GM23338 (cell line): ENCODE measurements at regions not wholly inside any gene's neighbourhood (a gene's known extent, or its start where the extent isn't known, plus 50 kb on each side); places are given as distances from the start of the nearest gene placed in this dataset.

Experiments used
- ATAC-seq: fragments of 200-7000 bp; cut with Tn5 transposase; 3 replicates; pipeline ENCODE4 v1.9.1; 2020
- DNase-seq: peaks from one replicate; pipeline ENCODE4 v3.0.0-alpha.2; 2015; ENCODE audit warnings: low spot score
- H2AFZ ChIP-seq: fragments of 200-600 bp; sonication (generic); 2 replicates; pipeline ENCODE4 v1.8.0; 2016; ENCODE audit warnings: antibody characterized with exemption, mild to moderate bottlenecking, moderate library complexity
- H3F3A ChIP-seq: fragments of 200-600 bp; sonication (generic); replicated peaks from 2 replicates; pipeline ENCODE4 v1.8.0; 2017; ENCODE audit warnings: antibody characterized with exemption, mixed run types, low read depth
- H3K27ac ChIP-seq: fragments of 200-600 bp; sonication (generic); 2 replicates; pipeline ENCODE4 v1.6.1; 2016; ENCODE audit warnings: low read depth
- H3K27me3 ChIP-seq: fragments of 200-600 bp; sonication (generic); 2 replicates; pipeline ENCODE4 v1.8.0; 2016; ENCODE audit warnings: mild to moderate bottlenecking, mixed run types, moderate library complexity; ENCODE audit not compliant: insufficient read depth
- H3K36me3 ChIP-seq: fragments of 200-600 bp; sonication (generic); 2 replicates; pipeline ENCODE4 v1.8.0; 2016; ENCODE audit warnings: mild to moderate bottlenecking; ENCODE audit not compliant: insufficient read depth
- H3K4me1 ChIP-seq: fragments of 200-600 bp; sonication (generic); 2 replicates; pipeline ENCODE4 v1.8.0; 2016; ENCODE audit warnings: mild to moderate bottlenecking, moderate library complexity; ENCODE audit not compliant: insufficient read depth
- H3K4me2 ChIP-seq: fragments of 200-600 bp; sonication (generic); 2 replicates; pipeline ENCODE4 v1.7.1; 2017; ENCODE audit warnings: mixed run types
- H3K4me3 ChIP-seq: fragments of 200-600 bp; sonication (generic); 2 replicates; pipeline ENCODE4 v1.6.1; 2016; ENCODE audit warnings: mixed run types
- H3K79me2 ChIP-seq: fragments of 200-600 bp; sonication (generic); replicated peaks from 2 replicates; pipeline ENCODE4 v1.8.0; 2017; ENCODE audit warnings: mild to moderate bottlenecking; ENCODE audit not compliant: insufficient read depth
- H3K9me2 ChIP-seq: fragments of 200-600 bp; sonication (generic); 2 replicates; pipeline ENCODE4 v1.8.0; 2017; ENCODE audit not compliant: insufficient read depth
- H4K20me1 ChIP-seq: fragments of 200-600 bp; sonication (generic); replicated peaks from 2 replicates; pipeline ENCODE4 v1.8.0; 2017; ENCODE audit warnings: mild to moderate bottlenecking; ENCODE audit not compliant: insufficient read depth
- H3K27ac Mint-ChIP-seq: 2 replicates; pipeline ENCODE4 v1.8.0; 2020; ENCODE audit warnings: inconsistent platforms, mild to moderate bottlenecking, moderate library complexity, mixed read lengths
- H3K27me3 Mint-ChIP-seq: 3 replicates; pipeline ENCODE4 v1.8.0; 2022; ENCODE audit warnings: low read depth, mild to moderate bottlenecking, moderate library complexity, mixed read lengths, inconsistent platforms; ENCODE audit not compliant: insufficient read depth, poor library complexity
- H3K36me3 Mint-ChIP-seq: 3 replicates; pipeline ENCODE4 v1.8.0; 2021; ENCODE audit warnings: low read depth, mild to moderate bottlenecking, inconsistent platforms, moderate library complexity, mixed read lengths
- H3K4me1 Mint-ChIP-seq: 3 replicates; pipeline ENCODE4 v1.8.0; 2020; ENCODE audit warnings: mild to moderate bottlenecking, inconsistent platforms, mixed read lengths
- H3K4me3 Mint-ChIP-seq: 3 replicates; pipeline ENCODE4 v1.8.0; 2021; ENCODE audit warnings: moderate library complexity, mild to moderate bottlenecking, inconsistent platforms, mixed read lengths
- H3K9me3 Mint-ChIP-seq: 3 replicates; pipeline ENCODE4 v1.8.0; 2020; ENCODE audit warnings: moderate library complexity, mild to moderate bottlenecking, inconsistent platforms, mixed read lengths
- CREB1 ChIP-seq: fragments of 250-450 bp; sonication (Bioruptor Pico); IDR thresholded peaks from 2 replicates; pipeline ENCODE4 v1.5.0; 2020; ENCODE audit warnings: low read depth, mild to moderate bottlenecking, moderate library complexity
- EZH2 ChIP-seq: fragments of 200-600 bp; sonication (generic); IDR thresholded peaks from one replicate; pipeline ENCODE4 v1.8.0; 2017; ENCODE audit warnings: antibody characterized with exemption, mild to moderate bottlenecking, low read depth; ENCODE audit not compliant: unreplicated experiment
- EZH2phosphoT487 ChIP-seq: fragments of 200-600 bp; sonication (generic); IDR thresholded peaks from one replicate; pipeline ENCODE4 v1.8.1; 2018; ENCODE audit warnings: antibody characterized with exemption; ENCODE audit not compliant: unreplicated experiment
- JUNB ChIP-seq: IDR thresholded peaks from one replicate; pipeline ENCODE4 v1.6.1; 2016; ENCODE audit warnings: antibody characterized with exemption; ENCODE audit not compliant: unreplicated experiment
- NANOG ChIP-seq: IDR thresholded peaks from 2 replicates; pipeline ENCODE4 v1.6.1; 2016; ENCODE audit warnings: antibody characterized with exemption, borderline replicate concordance
- POLR2AphosphoS5 ChIP-seq: IDR thresholded peaks from 2 replicates; pipeline ENCODE4 v1.6.1; 2016; ENCODE audit warnings: antibody characterized with exemption, low read depth
- STAT1 ChIP-seq: IDR thresholded peaks from one replicate; pipeline ENCODE4 v1.6.1; 2016; ENCODE audit warnings: antibody characterized with exemption; ENCODE audit not compliant: unreplicated experiment
- ZNF114 ChIP-seq: fragments of 250-450 bp; sonication (Bioruptor Pico); IDR thresholded peaks from 2 replicates; pipeline ENCODE4 v1.5.0; 2020; ENCODE audit warnings: mild to moderate bottlenecking, moderate library complexity
- ZNF331 ChIP-seq: fragments of 250-450 bp; sonication (Bioruptor Pico); IDR thresholded peaks from 2 replicates; pipeline ENCODE4 v1.5.0; 2020; ENCODE audit warnings: low read depth, mild to moderate bottlenecking, moderate library complexity
- TF ChIP-seq, protein P1 (sequence below): IDR thresholded peaks from 2 replicates; pipeline ENCODE4 v1.6.1; 2016; ENCODE audit warnings: antibody characterized with exemption
- TF ChIP-seq, protein P2 (sequence below): IDR thresholded peaks from one replicate; pipeline ENCODE4 v1.6.1; 2018; ENCODE audit warnings: antibody characterized with exemption; ENCODE audit not compliant: unreplicated experiment
- TF ChIP-seq, protein P3 (sequence below), 2 experiments: fragments of 200-600 bp in 1 of 2; sonication (generic) in 1 of 2; conservative IDR thresholded peaks; 2 replicates each; pipeline versions ENCODE4 v1.5.1 to v1.6.1; 2016 to 2017; ENCODE audit warnings: antibody characterized with exemption in 2 of 2, low read depth in 2 of 2, mild to moderate bottlenecking in 2 of 2, moderate library complexity in 1 of 2
- TF ChIP-seq, protein P4 (sequence below): fragments of 250-450 bp; sonication (Bioruptor Pico); IDR thresholded peaks from 2 replicates; pipeline ENCODE4 v1.5.0; 2020; ENCODE audit warnings: mild to moderate bottlenecking, moderate library complexity

DNA sequence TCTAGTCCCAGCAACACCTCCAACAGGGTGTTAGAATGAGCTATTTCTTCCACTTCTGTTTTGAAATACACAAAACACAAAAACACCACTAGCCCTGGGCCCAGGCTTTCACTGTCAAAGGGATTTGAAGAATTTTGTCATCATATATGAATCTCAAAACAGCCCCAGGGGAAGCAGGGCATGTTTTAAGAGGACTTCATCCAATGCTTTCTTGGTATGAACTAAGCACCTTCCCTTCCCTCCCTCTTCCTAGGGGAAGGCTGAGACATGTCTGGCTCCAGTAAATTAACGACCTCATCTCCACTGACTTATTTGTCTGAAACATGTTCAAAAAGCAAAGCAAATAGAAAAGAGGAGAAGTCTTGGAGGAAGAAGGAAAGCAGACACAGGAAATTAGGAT is 75.7 kb upstream of the INCENP start:
- Histone ChIP-seq H3K27me3 (no peaks in the 10 kb centered on the region), H3K27ac (no peak overlapping the region), H3K4me2 (no peak overlapping the region), H3K36me3 (no peaks in the 10 kb centered on the region), H3K9me2 (no peaks in the 10 kb centered on the region), H3K79me2 (no peaks in the 10 kb centered on the region), H3F3A (no peaks in the 10 kb centered on the region), H3K4me3 (no peak overlapping the region), H4K20me1 (no peaks in the 10 kb centered on the region), H3K4me1 (no peaks in the 10 kb centered on the region), H2AFZ (no peak overlapping the region)
- Mint-ChIP-seq H3K27me3 (peaks cover 5% of the 10 kb centered on the region), H3K4me1 (no peaks in the 10 kb centered on the region), H3K4me3 (no peak overlapping the region), H3K27ac (no peak overlapping the region), H3K9me3 (no peaks in the 10 kb centered on the region), H3K36me3 (no peaks in the 10 kb centered on the region)
- DNase-seq: no peak
- ATAC-seq: no peak
- TF ChIP-seq, protein P1, sequence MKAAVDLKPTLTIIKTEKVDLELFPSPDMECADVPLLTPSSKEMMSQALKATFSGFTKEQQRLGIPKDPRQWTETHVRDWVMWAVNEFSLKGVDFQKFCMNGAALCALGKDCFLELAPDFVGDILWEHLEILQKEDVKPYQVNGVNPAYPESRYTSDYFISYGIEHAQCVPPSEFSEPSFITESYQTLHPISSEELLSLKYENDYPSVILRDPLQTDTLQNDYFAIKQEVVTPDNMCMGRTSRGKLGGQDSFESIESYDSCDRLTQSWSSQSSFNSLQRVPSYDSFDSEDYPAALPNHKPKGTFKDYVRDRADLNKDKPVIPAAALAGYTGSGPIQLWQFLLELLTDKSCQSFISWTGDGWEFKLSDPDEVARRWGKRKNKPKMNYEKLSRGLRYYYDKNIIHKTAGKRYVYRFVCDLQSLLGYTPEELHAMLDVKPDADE: no peak
- TF ChIP-seq, protein P2, sequence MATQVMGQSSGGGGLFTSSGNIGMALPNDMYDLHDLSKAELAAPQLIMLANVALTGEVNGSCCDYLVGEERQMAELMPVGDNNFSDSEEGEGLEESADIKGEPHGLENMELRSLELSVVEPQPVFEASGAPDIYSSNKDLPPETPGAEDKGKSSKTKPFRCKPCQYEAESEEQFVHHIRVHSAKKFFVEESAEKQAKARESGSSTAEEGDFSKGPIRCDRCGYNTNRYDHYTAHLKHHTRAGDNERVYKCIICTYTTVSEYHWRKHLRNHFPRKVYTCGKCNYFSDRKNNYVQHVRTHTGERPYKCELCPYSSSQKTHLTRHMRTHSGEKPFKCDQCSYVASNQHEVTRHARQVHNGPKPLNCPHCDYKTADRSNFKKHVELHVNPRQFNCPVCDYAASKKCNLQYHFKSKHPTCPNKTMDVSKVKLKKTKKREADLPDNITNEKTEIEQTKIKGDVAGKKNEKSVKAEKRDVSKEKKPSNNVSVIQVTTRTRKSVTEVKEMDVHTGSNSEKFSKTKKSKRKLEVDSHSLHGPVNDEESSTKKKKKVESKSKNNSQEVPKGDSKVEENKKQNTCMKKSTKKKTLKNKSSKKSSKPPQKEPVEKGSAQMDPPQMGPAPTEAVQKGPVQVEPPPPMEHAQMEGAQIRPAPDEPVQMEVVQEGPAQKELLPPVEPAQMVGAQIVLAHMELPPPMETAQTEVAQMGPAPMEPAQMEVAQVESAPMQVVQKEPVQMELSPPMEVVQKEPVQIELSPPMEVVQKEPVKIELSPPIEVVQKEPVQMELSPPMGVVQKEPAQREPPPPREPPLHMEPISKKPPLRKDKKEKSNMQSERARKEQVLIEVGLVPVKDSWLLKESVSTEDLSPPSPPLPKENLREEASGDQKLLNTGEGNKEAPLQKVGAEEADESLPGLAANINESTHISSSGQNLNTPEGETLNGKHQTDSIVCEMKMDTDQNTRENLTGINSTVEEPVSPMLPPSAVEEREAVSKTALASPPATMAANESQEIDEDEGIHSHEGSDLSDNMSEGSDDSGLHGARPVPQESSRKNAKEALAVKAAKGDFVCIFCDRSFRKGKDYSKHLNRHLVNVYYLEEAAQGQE: no peak
- no peak for TF ChIP-seq POLR2AphosphoS5
- TF ChIP-seq, protein P3, sequence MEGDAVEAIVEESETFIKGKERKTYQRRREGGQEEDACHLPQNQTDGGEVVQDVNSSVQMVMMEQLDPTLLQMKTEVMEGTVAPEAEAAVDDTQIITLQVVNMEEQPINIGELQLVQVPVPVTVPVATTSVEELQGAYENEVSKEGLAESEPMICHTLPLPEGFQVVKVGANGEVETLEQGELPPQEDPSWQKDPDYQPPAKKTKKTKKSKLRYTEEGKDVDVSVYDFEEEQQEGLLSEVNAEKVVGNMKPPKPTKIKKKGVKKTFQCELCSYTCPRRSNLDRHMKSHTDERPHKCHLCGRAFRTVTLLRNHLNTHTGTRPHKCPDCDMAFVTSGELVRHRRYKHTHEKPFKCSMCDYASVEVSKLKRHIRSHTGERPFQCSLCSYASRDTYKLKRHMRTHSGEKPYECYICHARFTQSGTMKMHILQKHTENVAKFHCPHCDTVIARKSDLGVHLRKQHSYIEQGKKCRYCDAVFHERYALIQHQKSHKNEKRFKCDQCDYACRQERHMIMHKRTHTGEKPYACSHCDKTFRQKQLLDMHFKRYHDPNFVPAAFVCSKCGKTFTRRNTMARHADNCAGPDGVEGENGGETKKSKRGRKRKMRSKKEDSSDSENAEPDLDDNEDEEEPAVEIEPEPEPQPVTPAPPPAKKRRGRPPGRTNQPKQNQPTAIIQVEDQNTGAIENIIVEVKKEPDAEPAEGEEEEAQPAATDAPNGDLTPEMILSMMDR (conservative IDR thresholded peaks at IDR 0.05; ENCODE audit: low read depth in 2 of 2): no peak
- TF ChIP-seq, protein P4, sequence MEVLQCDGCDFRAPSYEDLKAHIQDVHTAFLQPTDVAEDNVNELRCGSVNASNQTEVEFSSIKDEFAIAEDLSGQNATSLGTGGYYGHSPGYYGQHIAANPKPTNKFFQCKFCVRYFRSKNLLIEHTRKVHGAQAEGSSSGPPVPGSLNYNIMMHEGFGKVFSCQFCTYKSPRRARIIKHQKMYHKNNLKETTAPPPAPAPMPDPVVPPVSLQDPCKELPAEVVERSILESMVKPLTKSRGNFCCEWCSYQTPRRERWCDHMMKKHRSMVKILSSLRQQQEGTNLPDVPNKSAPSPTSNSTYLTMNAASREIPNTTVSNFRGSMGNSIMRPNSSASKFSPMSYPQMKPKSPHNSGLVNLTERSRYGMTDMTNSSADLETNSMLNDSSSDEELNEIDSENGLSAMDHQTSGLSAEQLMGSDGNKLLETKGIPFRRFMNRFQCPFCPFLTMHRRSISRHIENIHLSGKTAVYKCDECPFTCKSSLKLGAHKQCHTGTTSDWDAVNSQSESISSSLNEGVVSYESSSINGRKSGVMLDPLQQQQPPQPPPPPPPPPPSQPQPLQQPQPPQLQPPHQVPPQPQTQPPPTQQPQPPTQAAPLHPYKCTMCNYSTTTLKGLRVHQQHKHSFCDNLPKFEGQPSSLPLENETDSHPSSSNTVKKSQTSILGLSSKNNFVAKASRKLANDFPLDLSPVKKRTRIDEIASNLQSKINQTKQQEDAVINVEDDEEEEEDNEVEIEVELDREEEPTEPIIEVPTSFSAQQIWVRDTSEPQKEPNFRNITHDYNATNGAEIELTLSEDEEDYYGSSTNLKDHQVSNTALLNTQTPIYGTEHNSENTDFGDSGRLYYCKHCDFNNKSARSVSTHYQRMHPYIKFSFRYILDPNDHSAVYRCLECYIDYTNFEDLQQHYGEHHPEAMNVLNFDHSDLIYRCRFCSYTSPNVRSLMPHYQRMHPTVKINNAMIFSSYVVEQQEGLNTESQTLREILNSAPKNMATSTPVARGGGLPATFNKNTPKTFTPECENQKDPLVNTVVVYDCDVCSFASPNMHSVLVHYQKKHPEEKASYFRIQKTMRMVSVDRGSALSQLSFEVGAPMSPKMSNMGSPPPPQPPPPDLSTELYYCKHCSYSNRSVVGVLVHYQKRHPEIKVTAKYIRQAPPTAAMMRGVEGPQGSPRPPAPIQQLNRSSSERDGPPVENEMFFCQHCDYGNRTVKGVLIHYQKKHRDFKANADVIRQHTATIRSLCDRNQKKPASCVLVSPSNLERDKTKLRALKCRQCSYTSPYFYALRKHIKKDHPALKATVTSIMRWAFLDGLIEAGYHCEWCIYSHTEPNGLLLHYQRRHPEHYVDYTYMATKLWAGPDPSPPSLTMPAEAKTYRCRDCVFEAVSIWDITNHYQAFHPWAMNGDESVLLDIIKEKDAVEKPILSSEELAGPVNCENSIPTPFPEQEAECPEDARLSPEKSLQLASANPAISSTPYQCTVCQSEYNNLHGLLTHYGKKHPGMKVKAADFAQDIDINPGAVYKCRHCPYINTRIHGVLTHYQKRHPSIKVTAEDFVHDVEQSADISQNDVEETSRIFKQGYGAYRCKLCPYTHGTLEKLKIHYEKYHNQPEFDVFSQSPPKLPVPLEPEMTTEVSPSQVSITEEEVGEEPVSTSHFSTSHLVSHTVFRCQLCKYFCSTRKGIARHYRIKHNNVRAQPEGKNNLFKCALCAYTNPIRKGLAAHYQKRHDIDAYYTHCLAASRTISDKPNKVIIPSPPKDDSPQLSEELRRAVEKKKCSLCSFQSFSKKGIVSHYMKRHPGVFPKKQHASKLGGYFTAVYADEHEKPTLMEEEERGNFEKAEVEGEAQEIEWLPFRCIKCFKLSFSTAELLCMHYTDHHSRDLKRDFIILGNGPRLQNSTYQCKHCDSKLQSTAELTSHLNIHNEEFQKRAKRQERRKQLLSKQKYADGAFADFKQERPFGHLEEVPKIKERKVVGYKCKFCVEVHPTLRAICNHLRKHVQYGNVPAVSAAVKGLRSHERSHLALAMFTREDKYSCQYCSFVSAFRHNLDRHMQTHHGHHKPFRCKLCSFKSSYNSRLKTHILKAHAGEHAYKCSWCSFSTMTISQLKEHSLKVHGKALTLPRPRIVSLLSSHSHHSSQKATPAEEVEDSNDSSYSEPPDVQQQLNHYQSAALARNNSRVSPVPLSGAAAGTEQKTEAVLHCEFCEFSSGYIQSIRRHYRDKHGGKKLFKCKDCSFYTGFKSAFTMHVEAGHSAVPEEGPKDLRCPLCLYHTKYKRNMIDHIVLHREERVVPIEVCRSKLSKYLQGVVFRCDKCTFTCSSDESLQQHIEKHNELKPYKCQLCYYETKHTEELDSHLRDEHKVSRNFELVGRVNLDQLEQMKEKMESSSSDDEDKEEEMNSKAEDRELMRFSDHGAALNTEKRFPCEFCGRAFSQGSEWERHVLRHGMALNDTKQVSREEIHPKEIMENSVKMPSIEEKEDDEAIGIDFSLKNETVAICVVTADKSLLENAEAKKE (CRISPR knock-in tag): no peak
- no peak for TF ChIP-seq JUNB
- TF ChIP-seq EZH2phosphoT487: no peak
- TF ChIP-seq CREB1 (CRISPR knock-in tag): no peak
- TF ChIP-seq ZNF331 (CRISPR knock-in tag): no peak
- TF ChIP-seq NANOG: no peak
- no peak for TF ChIP-seq STAT1
- TF ChIP-seq ZNF114 (CRISPR knock-in tag): no peak
- TF ChIP-seq EZH2: no peak
